ENCODE measurements at regions not wholly inside any gene's neighbourhood (a gene's known extent, or its start where the extent isn't known, plus 50 kb on each side); places are given as distances from the start of the nearest gene placed in this dataset.
"Not testable (repeated sequence)": the region's sequence is repeated elsewhere in the genome, so short reads cannot be mapped to it uniquely, and the experiment has no call there.

DNA sequence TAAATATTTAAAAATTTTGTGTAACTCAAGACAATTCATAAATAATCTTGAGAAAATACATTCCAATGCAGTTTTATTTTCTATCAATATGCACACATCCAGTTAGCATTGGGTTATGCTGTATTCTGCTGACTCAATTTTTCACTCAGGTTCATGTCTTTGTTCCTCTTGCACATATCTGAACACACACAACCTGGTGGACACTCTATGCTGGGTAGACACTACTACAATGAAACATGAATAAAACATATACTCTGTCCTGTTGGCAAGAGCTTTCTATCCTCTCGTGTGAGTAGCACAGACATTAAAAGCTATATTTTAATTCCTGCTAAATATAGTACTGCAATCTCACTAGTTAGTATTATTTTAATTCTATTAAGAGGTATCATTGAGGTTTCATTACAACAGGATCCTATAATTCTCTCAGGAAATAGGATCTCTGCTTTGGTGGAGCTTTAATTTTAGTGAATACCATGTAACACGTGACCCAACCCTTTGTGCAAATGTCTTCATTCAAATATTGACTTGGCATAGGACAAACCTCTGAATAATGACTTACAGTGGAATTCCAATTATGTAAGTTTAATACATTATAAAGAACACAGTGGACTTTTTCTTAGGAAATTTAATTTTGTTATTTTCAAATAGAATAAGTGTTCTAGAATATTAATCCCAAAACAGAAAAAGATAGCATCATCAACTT is 342.3 kb upstream of the TMEFF2 start:
- DNase-seq = no peak

DNA sequence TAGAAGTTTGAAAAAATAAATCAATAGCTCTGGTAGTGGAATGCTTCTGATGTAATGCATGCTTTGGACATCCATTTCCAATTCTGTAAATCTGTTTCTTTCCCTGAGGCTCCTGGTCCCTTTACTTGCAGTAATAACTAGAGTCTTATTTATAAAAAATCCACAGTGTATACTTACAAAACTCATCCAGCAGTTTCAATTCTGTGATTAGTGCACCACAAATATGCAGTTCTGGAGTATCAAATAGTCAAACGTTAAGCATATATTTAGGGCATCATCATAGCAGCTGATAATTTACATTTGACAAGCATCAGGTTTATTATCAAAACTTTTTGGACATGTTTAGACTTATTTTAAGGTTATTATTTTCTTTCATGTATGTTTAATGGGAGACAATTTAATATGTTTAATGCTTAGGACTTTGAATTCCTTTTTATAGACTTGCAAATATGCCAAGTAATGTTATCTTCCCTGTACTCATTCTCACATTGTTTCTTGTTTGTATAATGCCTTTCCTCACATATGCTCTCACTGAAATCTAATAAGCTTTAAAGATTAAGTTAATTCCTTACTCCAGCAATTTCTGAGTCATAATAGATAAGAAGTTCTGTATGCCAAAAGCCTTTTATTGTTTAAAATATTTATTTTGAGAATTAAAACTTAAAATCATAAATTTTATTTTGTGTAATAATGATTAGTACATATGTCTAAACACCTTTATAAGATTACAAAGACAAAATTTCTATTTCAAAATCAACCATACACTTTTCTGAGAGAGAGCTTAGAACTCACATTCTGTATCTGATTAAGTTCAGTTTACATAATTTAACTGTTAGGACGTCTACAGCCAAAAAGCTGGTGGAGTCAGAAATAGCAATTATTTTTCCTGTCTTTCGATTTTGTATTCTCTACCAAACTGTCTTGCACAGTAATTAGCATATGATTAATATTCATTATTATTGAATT is 341.5 kb upstream of the TMEFF2 start:
- no peak for DNase-seq

DNA sequence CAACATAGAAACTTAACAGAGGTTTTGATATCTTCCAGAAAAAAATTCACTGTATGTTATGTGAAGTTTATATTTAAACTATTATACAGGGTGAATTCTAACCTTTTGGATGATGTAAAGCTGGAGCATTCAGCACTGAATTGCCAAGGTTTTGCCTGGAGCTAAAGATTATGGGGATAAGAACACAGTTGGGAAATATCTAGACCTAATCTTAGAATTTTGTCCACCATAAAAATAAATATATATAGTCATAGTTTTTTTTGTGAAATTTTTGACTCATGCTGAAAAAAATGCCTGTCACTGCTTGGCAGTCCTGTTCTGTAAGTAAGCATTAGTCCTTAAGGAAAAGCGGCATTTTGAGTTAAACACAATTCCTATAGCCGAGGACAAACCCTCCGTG is 339.3 kb upstream of the TMEFF2 start:
- DNase-seq = no peak

DNA sequence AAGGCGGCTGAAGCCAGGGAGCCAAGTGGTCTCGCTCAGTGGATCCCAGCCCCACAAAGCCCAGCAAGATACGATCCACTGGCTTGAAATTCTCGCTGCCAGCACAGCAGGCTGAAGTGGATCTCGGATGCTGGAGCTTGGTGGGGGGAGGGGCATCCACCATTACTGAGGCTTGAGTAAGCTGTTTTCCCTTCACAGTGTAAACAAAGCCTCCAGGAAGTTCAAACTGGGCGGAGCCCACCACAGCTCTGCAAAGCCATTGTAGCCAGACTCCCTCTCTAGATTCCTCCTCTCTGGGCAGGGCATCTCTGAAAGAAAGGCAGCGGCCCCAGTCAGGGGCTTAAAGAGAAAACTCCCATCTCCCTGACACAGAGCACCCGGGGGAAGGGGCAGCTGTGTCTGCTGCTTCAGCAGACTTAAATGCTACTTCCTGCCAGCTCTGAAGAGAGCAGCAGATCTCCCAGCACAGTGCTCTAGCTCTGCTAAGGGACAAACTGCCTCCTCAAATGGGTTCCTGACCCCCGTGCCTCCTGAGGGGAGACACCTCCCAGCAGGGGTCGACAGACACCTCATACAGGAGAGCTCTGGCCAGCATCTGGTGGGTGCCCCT is 330.0 kb upstream of the TMEFF2 start:
- DNase-seq = not testable (repeated sequence)

DNA sequence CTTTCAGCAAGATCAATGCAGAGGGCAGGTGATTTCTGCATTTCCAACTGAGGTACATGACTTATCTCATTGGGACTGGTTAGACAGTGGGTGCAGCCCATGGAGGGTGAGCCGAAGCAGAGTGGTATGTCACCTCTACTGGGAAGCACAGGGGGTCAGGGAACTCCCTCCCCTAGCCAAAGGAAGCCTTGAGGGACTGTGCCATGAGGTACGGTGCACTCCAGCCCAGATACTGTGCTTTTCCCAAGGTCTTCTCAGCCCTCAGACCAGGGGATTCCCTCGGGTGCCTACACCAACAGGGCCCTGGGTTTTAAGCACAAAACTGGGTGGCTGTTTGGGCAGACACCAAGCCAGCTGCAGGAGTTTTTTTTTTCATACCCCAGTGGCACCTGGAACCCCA is 329.5 kb upstream of the TMEFF2 start:
- DNase-seq = not testable (repeated sequence)

DNA sequence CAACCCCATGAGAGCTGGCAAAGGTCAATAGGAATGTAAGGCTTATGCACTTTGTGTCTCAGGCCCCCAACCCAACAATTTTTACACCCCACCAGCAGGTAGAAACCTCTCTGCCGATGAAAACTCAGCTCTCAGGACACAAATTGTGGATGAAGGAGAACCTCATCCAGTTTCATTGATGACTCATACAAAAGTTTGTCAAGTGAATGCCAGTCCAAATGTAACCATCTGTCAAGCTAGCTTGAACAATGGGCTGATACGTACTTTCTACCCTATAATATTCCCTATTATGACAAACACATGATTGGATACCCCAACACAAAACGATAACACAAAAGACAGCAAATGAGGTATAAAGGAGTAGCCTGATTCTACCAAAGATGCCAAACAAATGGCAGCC is 321.2 kb upstream of the TMEFF2 start:
- DNase-seq = no peak

DNA sequence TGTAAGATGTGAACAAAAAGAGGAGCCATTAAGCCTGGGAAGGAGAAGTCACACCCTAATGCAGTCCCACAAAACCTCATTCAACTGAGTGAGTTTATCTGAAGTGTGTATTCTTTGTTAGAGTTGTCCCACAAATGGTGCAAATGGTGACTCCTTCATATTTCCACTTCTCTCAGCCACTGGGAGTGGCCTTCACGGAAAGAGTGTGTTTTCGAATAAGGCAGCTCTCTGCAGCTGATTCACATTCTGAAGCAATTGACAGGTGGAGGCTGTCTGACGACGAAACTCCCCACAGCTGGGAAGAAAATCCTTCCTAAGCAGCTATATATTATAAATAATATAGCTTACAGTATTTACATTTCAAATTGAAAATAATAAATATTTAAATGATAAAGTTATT is 318.8 kb upstream of the TMEFF2 start:
- DNase-seq = no peak

DNA sequence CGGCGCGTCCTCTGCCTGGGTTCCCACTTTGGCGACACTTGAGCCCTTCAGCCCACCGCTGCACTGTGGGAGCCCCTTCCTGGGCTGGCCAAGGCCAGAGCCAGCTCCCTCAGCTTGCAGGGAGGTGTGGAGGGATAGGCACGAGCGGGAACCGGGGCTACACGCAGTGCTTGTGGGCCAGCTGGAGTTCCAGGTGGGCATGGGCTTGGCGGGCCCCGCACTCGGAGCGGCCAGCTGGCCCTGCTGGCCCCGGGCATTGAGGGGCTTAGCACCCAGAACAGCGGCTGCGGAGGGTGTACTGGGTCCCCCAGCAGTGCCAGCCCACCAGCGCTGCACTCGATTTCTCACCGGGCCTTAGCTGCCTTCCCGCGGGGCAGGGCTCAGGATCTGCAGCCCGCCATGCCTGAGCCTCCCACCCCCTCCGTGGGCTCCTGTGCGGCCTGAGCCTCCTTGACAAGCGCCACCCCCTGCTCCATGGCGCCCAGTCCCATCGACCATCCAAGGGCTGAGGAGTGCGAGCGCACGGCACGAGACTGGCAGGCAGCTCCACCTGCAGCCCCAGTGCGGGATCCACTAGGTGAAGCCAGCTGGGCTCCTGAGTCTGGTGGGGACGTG is 313.2 kb upstream of the TMEFF2 start:
- not testable (repeated sequence) for DNase-seq

DNA sequence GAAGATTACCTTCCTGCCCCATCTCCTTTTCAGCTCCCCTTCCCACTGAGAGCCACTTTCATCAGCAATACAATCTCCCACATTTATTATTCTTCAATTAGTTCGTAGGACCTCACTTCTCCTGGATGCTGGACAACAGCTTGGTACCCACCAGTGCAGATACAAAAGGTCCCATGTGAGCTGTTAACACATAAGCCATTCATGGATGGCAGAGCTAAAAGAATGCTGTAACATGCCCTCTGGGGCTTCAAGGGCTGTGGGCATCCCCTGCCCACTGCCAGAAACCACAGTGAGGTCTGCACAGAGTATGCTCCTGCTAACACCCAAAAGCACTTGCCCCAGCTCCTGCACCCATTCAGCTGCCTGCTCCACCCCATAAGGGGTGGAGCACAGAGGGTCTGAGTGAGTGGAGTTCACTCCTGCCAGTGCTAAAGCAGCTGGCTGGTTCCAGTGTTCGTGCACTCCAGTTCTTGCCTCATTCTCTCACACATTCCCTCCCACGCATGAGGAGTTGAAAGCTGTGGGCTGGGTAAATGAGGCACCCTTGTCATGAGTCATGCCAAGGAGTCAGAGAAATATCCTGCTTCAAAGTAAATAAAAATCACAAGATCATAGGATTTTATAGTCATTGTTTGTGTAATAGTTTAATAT is 305.9 kb upstream of the TMEFF2 start:
- no peak for DNase-seq

DNA sequence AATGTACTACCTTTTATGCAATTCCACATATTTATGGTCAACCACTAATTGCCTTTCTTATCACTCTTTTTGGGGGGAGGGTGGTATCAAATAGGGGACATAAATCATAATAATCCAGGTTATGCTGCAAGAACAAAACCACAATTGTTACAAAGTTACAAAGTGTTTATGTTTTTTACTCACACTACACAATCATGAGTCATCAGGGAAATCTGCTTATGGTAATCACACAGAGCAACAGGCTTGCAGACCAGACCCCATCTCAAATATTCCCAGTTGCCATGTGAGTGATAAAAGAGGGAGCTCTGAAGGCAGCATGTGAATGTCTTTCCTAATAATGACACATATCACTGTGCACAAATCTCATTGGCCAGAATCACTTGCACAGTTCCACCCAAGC is 304.7 kb upstream of the TMEFF2 start:
- DNase-seq = no peak

DNA sequence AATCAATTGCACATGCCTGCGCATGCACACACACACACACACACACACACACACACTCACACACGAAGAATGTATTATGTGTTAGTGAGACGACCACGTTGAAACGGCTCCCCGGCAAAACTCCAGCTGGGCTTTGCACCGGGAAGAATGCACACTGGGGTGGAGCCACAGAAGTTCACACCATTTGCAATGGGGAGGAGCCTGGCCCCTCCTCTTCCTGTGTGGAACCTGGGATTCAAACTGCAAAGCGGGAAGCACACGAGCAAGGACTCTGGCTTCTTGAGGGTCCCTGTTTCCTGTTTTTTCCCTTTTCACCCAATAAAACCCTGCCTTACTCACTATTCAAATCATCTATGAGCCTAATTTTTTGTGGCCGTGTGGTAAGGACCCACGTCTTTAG is 304.0 kb upstream of the TMEFF2 start:
- DNase-seq = no peak

DNA sequence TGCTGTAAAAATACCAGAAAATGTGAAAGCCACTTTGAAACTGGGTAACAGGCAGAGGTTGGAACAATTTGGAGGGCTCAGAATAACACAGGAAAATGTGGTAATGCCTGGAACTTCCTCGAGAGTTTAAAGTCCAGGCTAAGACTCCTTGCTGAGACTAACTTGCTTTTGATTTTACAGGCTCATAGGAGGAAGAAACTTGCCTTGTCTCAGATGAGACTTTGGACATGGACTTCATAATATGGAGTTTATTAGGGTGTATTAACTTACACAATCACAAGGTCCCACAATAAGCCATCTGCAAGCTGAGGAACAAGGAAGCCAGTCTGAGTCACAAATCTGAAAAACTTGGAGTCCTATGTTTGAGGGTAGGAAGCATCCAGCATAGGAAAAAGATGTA is 293.4 kb upstream of the TMEFF2 start:
- not testable (repeated sequence) for DNase-seq

DNA sequence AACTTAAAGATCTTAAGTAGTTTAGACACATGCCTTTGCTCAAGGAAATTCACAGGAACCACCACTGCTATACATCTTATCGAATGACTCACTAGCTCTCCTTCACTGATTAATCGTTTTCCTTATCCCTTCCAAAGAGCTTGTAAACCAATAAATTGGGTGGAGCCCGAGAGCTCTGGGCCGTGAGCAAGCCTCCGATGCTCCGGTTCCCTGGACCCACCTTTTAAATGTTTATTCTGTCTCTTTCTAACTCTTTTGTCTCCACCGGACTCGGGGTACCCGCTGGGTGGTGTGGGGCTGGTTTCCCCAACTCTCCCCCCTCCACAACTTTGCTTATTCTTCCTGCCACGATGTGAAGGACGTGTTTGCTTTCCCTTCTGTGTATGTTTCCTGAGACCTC is 292.9 kb upstream of the TMEFF2 start:
- no peak for DNase-seq

DNA sequence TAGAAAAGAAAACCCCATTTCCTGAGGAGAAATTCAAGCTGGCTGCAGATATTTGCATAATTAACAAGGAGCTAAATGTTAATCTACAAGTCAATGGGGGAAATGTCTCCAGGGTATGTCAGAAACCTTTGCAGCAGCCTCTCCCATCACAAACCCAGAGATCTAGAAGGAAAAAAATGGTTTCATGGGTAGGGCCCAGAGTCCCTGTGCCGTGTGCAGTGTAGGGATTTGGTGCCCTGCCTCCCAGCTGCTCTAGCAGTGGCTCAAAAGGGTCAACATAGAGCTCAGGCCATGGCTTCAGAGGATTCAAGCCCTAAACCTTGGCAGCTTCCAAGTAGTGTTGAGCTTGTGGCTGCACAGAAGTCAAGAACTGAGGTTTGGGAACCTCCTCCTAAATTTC is 290.2 kb upstream of the TMEFF2 start:
- DNase-seq = no peak

DNA sequence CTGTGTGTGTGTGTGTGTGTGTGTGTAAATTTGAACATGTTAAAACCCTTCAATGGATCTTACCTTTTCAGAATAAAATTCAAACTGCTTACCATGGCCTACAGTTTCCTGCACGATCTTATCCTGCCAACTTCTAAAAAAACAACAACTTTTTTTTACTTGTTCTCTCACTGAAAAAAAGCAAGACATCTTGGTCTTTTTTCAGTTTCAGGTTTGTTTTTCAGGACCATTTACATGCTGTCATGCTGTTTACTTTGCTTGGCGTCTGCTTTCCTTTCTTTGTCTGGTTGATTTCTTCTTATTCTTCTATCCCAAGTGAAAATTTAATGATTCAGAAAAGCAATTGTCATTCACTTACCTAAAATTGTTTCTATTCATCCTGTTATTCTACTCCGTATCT is 286.3 kb upstream of the TMEFF2 start:
- no peak for DNase-seq

DNA sequence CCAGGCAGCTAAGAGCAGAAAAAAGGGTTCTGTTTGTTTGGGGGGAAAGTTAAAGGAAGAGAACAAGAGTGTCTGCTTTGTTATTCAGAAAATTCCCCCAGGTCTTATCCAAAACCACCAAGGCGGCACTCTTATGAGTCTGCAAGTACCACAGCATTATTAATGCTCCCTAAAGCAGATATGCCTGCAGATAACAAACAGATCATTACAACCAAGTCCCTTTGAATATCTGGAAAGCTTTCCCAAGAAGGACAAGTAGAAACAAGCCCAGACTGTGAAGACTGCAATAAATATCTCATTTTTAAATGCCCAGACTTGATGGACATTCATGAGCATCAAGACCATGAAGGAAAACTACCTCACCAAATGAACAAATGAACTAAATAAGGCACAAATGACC is 278.6 kb upstream of the TMEFF2 start:
- DNase-seq = no peak

DNA sequence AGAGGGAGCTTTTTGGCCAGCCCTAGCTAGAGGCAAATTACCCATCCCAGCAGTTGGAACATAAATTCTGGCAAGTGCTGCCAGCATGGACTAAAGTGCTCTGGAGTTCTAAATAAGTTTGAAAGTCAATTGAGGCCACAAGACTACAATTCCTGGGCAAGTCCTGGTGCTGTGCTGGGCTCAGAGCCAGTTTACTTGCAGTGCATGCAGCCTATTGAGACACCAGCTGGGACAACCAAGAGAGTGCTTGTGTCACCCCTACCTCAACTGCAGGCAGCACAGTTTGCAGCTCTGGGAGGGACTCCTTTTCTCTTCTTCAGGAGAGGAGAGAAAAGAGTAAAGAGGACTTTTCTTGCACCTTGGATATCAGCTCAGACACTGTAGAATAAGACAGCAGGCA is 277.2 kb upstream of the TMEFF2 start:
- DNase-seq = no peak

DNA sequence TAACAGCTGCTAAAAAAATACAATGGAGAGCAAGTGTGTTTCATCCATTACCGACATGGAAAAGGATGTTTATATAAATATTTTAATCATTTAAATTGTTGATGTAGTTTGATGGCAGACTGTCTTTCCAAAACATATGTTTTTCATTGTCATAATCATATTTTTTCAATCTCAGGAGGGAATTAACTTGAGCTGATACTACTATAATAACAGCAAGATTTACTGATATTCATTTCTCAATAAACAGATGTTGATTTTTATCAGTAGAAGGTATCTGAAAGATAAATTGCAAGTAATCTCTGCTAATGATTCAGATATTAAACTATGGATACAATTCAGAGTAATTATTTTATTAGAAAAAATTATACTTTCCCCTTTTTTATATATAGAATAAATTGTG is 274.9 kb upstream of the TMEFF2 start:
- DNase-seq = no peak

DNA sequence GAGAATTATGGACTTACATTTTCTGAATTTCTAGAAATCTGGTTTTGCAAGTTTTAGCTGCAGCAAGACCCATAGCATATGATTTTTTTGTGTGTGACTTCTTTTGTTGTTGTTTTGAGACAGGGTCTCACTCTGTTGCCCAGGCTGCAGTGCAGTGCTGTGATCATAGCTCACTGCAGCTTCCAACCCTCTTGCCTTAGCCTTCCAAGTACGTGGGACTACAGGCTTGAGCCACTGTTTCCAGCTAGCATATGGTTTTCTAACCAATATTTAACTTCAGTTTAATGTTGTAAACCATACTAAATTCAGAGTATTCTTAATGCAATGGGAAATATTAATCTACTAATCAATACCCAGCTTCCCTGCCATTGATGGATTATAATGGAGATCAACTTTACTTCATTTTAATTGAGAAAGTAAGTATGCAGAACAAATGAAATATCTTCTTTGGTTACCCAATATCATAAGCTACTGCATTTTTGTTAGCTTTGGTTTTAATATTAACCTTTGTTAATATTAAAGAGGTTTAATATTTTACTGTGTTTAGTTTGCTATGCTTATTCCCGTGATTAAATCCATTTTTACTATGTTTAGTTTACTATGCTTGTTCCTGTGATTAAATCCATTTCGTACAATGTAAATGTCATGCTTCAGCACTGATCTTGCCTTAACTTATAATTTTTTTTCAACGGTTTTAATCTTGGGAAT is 273.4 kb upstream of the TMEFF2 start:
- DNase-seq = no peak

DNA sequence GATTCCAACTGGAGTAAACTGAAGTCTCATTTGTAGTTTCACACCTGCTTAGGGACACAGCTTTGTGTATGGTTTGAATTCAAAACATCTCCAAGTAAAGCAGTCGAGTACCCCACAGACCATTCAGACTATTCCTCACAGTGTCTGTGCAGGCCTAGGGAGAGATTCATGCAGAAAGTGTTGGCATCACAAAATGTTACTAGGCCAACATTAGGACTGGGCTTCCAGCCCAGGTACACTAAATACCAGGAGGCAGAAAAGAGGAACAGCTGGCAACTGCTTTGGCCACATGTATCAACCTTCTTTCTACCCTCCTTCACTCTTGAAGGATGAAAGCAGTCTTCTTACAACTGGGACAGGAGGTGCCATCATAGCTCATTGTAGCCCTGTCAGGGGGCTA is 270.4 kb upstream of the TMEFF2 start:
- DNase-seq = no peak

DNA sequence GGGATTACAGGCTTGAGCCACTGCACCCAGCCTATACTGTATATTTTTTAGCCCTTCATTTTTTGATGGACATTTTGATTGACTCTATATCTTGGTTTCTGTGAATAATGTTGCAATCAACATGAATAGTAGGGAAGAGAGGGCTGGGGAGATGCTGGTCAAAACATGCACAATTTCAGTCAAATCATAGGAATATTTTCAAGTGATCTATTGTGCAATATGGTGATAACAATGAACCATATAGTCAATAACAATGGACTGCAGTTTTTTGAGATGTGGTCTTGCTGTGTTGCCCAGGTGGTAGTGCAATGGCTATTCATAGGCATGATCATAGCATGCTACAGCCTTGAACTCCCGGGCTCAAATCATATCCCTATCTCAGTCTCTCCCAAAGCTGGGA is 264.7 kb upstream of the TMEFF2 start:
- DNase-seq = no peak

DNA sequence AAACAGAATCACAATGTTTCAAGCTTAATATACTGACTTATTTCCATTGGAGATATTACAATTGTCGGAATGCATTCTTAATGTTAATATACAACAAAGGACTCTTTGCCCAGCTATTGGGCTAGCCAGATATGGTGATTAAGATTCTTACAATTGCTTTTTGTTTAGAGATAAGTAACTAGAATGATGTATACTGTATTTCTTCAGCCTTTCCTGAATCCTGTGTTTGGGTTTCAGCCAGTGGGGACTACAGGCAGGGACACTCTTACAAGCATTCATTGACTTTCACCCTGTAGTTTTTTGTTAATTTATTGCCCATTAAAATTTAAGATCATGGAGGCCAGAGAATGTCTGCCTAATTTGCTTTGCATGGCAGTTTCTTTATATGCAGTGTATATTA is 254.1 kb upstream of the TMEFF2 start:
- DNase-seq = no peak
